ENCODE measurements at regions not wholly inside any gene's neighbourhood (a gene's known extent, or its start where the extent isn't known, plus 50 kb on each side); places are given as distances from the start of the nearest gene placed in this dataset.

- no peak for DNase-seq (ENCODE audit: low spot score)
- no peak for FAIRE-seq
Observed at GRCh38 chr2:106709229-106709628, 176.7 kb downstream of the ST6GAL2 start.

- DNase-seq (ENCODE audit: low spot score) (no peak), FAIRE-seq (no peak)
Observed at GRCh38 chr2:106719222-106719621, 166.7 kb downstream of the ST6GAL2 start.

- FAIRE-seq = no peak
- DNase-seq (ENCODE audit: low spot score) = no peak
Observed at GRCh38 chr2:106720026-106720425, 165.9 kb downstream of the ST6GAL2 start.

GRCh38 chr2:106724301-106724794 is 161.6 kb downstream of the ST6GAL2 start:
- no peak for DNase-seq (ENCODE audit: low spot score)
- FAIRE-seq = no peak

- no peak for DNase-seq (ENCODE audit: low spot score)
- FAIRE-seq = no peak
Observed at GRCh38 chr2:106734165-106734564, 151.8 kb downstream of the ST6GAL2 start.

- no peak for DNase-seq (ENCODE audit: low spot score)
- FAIRE-seq = no peak
Observed at GRCh38 chr2:106735807-106736206, 150.2 kb downstream of the ST6GAL2 start.

GRCh38 chr2:106736221-106736620 is 149.7 kb downstream of the ST6GAL2 start:
- FAIRE-seq = no peak

GRCh38 chr2:106745468-106745867 is 140.5 kb downstream of the ST6GAL2 start:
- no peak for DNase-seq (ENCODE audit: low spot score)
- FAIRE-seq = no peak

More at GRCh38 chr2:106736221-106736620, 149.7 kb downstream of the ST6GAL2 start:
- no peak for DNase-seq (ENCODE audit: low spot score)

- FAIRE-seq (no peak), DNase-seq (ENCODE audit: low spot score) (no peak)
Observed at GRCh38 chr2:106749823-106750222, 136.1 kb downstream of the ST6GAL2 start.

Measured in RCC 7860 (cell line).